A549 (cell line): ENCODE measurements at regions not wholly inside any gene's neighbourhood (a gene's known extent, or its start where the extent isn't known, plus 50 kb on each side); places are given as distances from the start of the nearest gene placed in this dataset.

Source experiments
- POLR2A ChIP-seq: IDR thresholded peaks from 2 replicates; pipeline ENCODE4 v1.6.1; 2012; ENCODE audit warnings: mild to moderate bottlenecking, low read length
- TF ChIP-seq, protein P1 (sequence below): fragments of 150-350 bp; IDR thresholded peaks from 2 replicates; pipeline ENCODE4 v1.6.1; 2014; ENCODE audit warnings: low read depth, mild to moderate bottlenecking, low read length
- TF ChIP-seq, protein P2 (sequence below): fragments of 200-600 bp; sonication (generic); IDR thresholded peaks from 2 replicates; pipeline ENCODE4 v1.6.1; 2016; ENCODE audit warnings: antibody characterized with exemption, mild to moderate bottlenecking, moderate library complexity
- TF ChIP-seq, protein P3 (sequence below): fragments of 450-650 bp; IDR thresholded peaks from 2 replicates; pipeline ENCODE4 v1.6.1; 2014; ENCODE audit warnings: antibody characterized with exemption

- TF ChIP-seq, protein P1, sequence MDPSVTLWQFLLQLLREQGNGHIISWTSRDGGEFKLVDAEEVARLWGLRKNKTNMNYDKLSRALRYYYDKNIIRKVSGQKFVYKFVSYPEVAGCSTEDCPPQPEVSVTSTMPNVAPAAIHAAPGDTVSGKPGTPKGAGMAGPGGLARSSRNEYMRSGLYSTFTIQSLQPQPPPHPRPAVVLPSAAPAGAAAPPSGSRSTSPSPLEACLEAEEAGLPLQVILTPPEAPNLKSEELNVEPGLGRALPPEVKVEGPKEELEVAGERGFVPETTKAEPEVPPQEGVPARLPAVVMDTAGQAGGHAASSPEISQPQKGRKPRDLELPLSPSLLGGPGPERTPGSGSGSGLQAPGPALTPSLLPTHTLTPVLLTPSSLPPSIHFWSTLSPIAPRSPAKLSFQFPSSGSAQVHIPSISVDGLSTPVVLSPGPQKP = no peak
- no peak for TF ChIP-seq POLR2A
- TF ChIP-seq, protein P2, sequence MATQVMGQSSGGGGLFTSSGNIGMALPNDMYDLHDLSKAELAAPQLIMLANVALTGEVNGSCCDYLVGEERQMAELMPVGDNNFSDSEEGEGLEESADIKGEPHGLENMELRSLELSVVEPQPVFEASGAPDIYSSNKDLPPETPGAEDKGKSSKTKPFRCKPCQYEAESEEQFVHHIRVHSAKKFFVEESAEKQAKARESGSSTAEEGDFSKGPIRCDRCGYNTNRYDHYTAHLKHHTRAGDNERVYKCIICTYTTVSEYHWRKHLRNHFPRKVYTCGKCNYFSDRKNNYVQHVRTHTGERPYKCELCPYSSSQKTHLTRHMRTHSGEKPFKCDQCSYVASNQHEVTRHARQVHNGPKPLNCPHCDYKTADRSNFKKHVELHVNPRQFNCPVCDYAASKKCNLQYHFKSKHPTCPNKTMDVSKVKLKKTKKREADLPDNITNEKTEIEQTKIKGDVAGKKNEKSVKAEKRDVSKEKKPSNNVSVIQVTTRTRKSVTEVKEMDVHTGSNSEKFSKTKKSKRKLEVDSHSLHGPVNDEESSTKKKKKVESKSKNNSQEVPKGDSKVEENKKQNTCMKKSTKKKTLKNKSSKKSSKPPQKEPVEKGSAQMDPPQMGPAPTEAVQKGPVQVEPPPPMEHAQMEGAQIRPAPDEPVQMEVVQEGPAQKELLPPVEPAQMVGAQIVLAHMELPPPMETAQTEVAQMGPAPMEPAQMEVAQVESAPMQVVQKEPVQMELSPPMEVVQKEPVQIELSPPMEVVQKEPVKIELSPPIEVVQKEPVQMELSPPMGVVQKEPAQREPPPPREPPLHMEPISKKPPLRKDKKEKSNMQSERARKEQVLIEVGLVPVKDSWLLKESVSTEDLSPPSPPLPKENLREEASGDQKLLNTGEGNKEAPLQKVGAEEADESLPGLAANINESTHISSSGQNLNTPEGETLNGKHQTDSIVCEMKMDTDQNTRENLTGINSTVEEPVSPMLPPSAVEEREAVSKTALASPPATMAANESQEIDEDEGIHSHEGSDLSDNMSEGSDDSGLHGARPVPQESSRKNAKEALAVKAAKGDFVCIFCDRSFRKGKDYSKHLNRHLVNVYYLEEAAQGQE = no peak
- TF ChIP-seq, protein P3, sequence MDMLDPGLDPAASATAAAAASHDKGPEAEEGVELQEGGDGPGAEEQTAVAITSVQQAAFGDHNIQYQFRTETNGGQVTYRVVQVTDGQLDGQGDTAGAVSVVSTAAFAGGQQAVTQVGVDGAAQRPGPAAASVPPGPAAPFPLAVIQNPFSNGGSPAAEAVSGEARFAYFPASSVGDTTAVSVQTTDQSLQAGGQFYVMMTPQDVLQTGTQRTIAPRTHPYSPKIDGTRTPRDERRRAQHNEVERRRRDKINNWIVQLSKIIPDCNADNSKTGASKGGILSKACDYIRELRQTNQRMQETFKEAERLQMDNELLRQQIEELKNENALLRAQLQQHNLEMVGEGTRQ = no peak
Measured at GRCh38 chr1:65704318-65704717, 88.4 kb upstream of the PDE4B start.
